Keratinocyte (primary cell): ENCODE measurements at regions not wholly inside any gene's neighbourhood (a gene's known extent, or its start where the extent isn't known, plus 50 kb on each side); places are given as distances from the start of the nearest gene placed in this dataset.

Source experiments
- CTCF ChIP-seq, 3 experiments: IDR thresholded peaks in 1 of 3; conservative IDR thresholded peaks in 1 of 3; optimal IDR thresholded peaks in 1 of 3; 2 replicates in 2 of 3; 3 replicates in 1 of 3; pipeline versions ENCODE3 to v1.5.1; 2011; ENCODE audit warnings: low read length in 3 of 3, mild to moderate bottlenecking in 3 of 3, moderate library complexity in 2 of 3, control low read depth in 1 of 3, inconsistent platforms in 1 of 3; ENCODE audit not compliant: insufficient read depth in 2 of 3; ENCODE audit errors: extremely low read depth in 1 of 3
- EZH2 ChIP-seq: IDR thresholded peaks from one replicate; pipeline ENCODE4 v1.6.1; 2012; ENCODE audit warnings: inconsistent platforms, mild to moderate bottlenecking, low read length, moderate library complexity

GRCh38 chr16:65297453-65297852 is 175.6 kb upstream of the CDH11 start:
- TF ChIP-seq CTCF (optimal IDR thresholded peaks at IDR 0.05 in 1 of 3, IDR thresholded peaks at IDR 0.05 in 1 of 3, conservative IDR thresholded peaks at IDR 0.05 in 1 of 3; ENCODE audit: extremely low read depth in 1 of 3, insufficient read depth in 2 of 3, low read length in 3 of 3) (no peak), EZH2 (no peak)
